Liver (tissue), 8 donors: ENCODE measurements at regions not wholly inside any gene's neighbourhood (a gene's known extent, or its start where the extent isn't known, plus 50 kb on each side); places are given as distances from the start of the nearest gene placed in this dataset.

Experiments
- DNase-seq: peaks from one replicate; pipeline ENCODE4 v3.0.0-alpha.2; 2017; ENCODE audit warnings: low spot score
- H3K27ac ChIP-seq, 2 donors: one replicate each; pipeline ENCODE4 v1.7.0; 2013; ENCODE audit warnings: inconsistent platforms in 2 of 2, low read length in 2 of 2, control low read depth in 1 of 2, low read depth in 1 of 2, mild to moderate bottlenecking in 1 of 2
- H3K27me3 ChIP-seq, 4 donors: one replicate each; pipeline versions ENCODE4 v1.6.1 to v1.7.0; 2013; ENCODE audit warnings: low read length in 3 of 4, inconsistent platforms in 1 of 4, mild to moderate bottlenecking in 1 of 4, moderate library complexity in 1 of 4; ENCODE audit not compliant: control insufficient read depth in 4 of 4, insufficient read depth in 4 of 4
- H3K36me3 ChIP-seq, 4 donors: one replicate each; pipeline versions ENCODE4 v1.6.1 to v1.7.0; 2013; ENCODE audit warnings: low read length in 3 of 4, mild to moderate bottlenecking in 3 of 4, low read depth in 1 of 4, moderate library complexity in 1 of 4; ENCODE audit not compliant: control insufficient read depth in 4 of 4, insufficient read depth in 3 of 4
- H3K4me1 ChIP-seq, 4 donors: one replicate each; pipeline versions ENCODE4 v1.6.1 to v1.7.0; 2013; ENCODE audit warnings: low read length in 3 of 4, mild to moderate bottlenecking in 3 of 4, moderate library complexity in 1 of 4; ENCODE audit not compliant: control insufficient read depth in 4 of 4, insufficient read depth in 4 of 4
- H3K4me3 ChIP-seq, 3 donors: one replicate each; pipeline versions ENCODE4 v1.6.1 to v1.7.0; 2013; ENCODE audit warnings: low read length in 3 of 3, control low read depth in 1 of 3, low read depth in 1 of 3, mild to moderate bottlenecking in 1 of 3
- H3K9ac ChIP-seq, 2 donors: one replicate each; pipeline ENCODE4 v1.7.0; 2013; ENCODE audit warnings: low read length in 2 of 2, mild to moderate bottlenecking in 2 of 2, moderate library complexity in 2 of 2, control low read depth in 1 of 2, low read depth in 1 of 2
- H3K9me3 ChIP-seq, 4 donors: one replicate each; pipeline versions ENCODE4 v1.6.1 to v1.7.0; 2013; ENCODE audit warnings: low read length in 3 of 4; ENCODE audit not compliant: control insufficient read depth in 4 of 4
- ATF3 ChIP-seq: IDR thresholded peaks from 2 replicates; pipeline ENCODE4 v1.6.1; 2016; ENCODE audit warnings: antibody characterized with exemption
- CTCF ChIP-seq: fragments of 150-350 bp; IDR thresholded peaks from 2 replicates; pipeline ENCODE4 v1.5.1; 2017; ENCODE audit warnings: improper control_type of control experiment, low read depth, low read length; ENCODE audit not compliant: missing input control
- EGR1 ChIP-seq, 2 donors: IDR thresholded peaks; 2 replicates each; pipeline ENCODE4 v1.6.1; 2016 to 2018; ENCODE audit warnings: antibody characterized with exemption in 2 of 2, low read depth in 2 of 2
- FOXA1 ChIP-seq: IDR thresholded peaks from 2 replicates; pipeline ENCODE4 v1.6.1; 2016; ENCODE audit warnings: antibody characterized with exemption
- FOXA2 ChIP-seq: IDR thresholded peaks from 2 replicates; pipeline ENCODE4 v1.6.1; 2016; ENCODE audit warnings: antibody characterized with exemption
- GABPA ChIP-seq, 2 donors: IDR thresholded peaks in 1 of 2; conservative IDR thresholded peaks in 1 of 2; 2 replicates each; pipeline ENCODE4 v1.6.1; 2016; ENCODE audit warnings: antibody characterized with exemption in 2 of 2, mild to moderate bottlenecking in 1 of 2, moderate library complexity in 1 of 2
- HNF4G ChIP-seq: IDR thresholded peaks from 2 replicates; pipeline ENCODE4 v1.6.1; 2016; ENCODE audit warnings: antibody characterized with exemption
- JUND ChIP-seq, 2 donors: IDR thresholded peaks; 2 replicates each; pipeline ENCODE4 v1.6.1; 2016; ENCODE audit warnings: antibody characterized with exemption in 2 of 2
- MAX ChIP-seq: IDR thresholded peaks from 2 replicates; pipeline ENCODE4 v1.6.1; 2016; ENCODE audit warnings: antibody characterized with exemption
- NR2F2 ChIP-seq: IDR thresholded peaks from 2 replicates; pipeline ENCODE4 v1.6.1; 2016; ENCODE audit warnings: antibody characterized with exemption
- RAD21 ChIP-seq, 2 donors: IDR thresholded peaks; 2 replicates each; pipeline ENCODE4 v1.6.1; 2016; ENCODE audit warnings: antibody characterized with exemption in 2 of 2, mild to moderate bottlenecking in 2 of 2
- RXRA ChIP-seq, 2 donors: IDR thresholded peaks; 2 replicates each; pipeline ENCODE4 v1.6.1; 2017 to 2018; ENCODE audit warnings: antibody characterized with exemption in 2 of 2, mild to moderate bottlenecking in 1 of 2
- SP1 ChIP-seq: IDR thresholded peaks from 2 replicates; pipeline ENCODE4 v1.6.1; 2018; ENCODE audit warnings: antibody characterized with exemption, mild to moderate bottlenecking
- TAF1 ChIP-seq: conservative IDR thresholded peaks from 2 replicates; pipeline ENCODE4 v1.6.1; 2016; ENCODE audit warnings: antibody characterized with exemption, mild to moderate bottlenecking
- YY1 ChIP-seq: IDR thresholded peaks from 2 replicates; pipeline ENCODE4 v1.6.1; 2016; ENCODE audit warnings: antibody characterized with exemption, mild to moderate bottlenecking
- ZBTB33 ChIP-seq: IDR thresholded peaks from 2 replicates; pipeline ENCODE4 v1.6.1; 2016; ENCODE audit warnings: antibody characterized with exemption
- WGBS: extraction: QIAGEN DNeasy Blood & Tissue Kit; methylation state at CpG from one replicate; pipeline ENCODE4 v1.1.7; 2013; 5-methylcytosine and 5-hydroxymethylcytosine counted together
- donor health status: healthy.
- donor health status: healthy.
- donor health status: healthy.
- donor health status: healthy.
- donor health status: healthy.

- TF ChIP-seq EGR1 (IDR thresholded peaks at IDR 0.05; ENCODE audit: low read depth in 2 of 2), result no peak
- TF ChIP-seq ATF3, result no peak
These were observed 196.2 kb downstream of the DIRAS2 start (continued) for GRCh38 chr9:90446200-90446948.

- TF ChIP-seq FOXA1, result no peak
- no peak for TF ChIP-seq ATF3
- TF ChIP-seq EGR1 (IDR thresholded peaks at IDR 0.05; ENCODE audit: low read depth in 2 of 2), result no peak
- no peak for TF ChIP-seq SP1
- TF ChIP-seq RXRA (IDR thresholded peaks at IDR 0.05), result no peak
- no peak for TF ChIP-seq MAX
- no peak for TF ChIP-seq HNF4G
- TF ChIP-seq ZBTB33, result no peak
- TF ChIP-seq NR2F2, result no peak
- no peak for TF ChIP-seq FOXA2
- no peak for TF ChIP-seq GABPA (IDR thresholded peaks at IDR 0.05 in 1 of 2, conservative IDR thresholded peaks at IDR 0.05 in 1 of 2)
- no peak for TF ChIP-seq YY1
- TF ChIP-seq JUND (IDR thresholded peaks at IDR 0.05), result no peak
- no peak for TF ChIP-seq TAF1
These were observed 194.9 kb downstream of the DIRAS2 start for GRCh38 chr9:90447773-90448172.

GRCh38 chr9:90449213-90449925 is 193.3 kb downstream of the DIRAS2 start:
- DNase-seq, result no peak
- Histone ChIP-seq H3K36me3 (no peaks in the 10 kb centered on the region), H3K27ac (no peak overlapping the region), H3K9me3 (peaks cover 0 to 6% (median 0%) of the 10 kb centered on the region in 4 donors), H3K4me3 (no peak overlapping the region), H3K9ac (no peak overlapping the region), H3K27me3 (peaks cover 0 to 7% (median 0%) of the 10 kb centered on the region in 4 donors), H3K4me1 (no peaks in the 10 kb centered on the region)
- TF ChIP-seq MAX (no peak), YY1 (no peak), EGR1 (IDR thresholded peaks at IDR 0.05; ENCODE audit: low read depth in 2 of 2) (no peak), RAD21 (IDR thresholded peaks at IDR 0.05) (no peak), TAF1 (no peak), ATF3 (no peak), CTCF (no peak), FOXA1 (no peak)
- WGBS, result 87% methylated on average over 4 of the region's 4 CpGs

More at GRCh38 chr9:90447773-90448172, 194.9 kb downstream of the DIRAS2 start:
- no peaks in the 10 kb centered on the region for H3K36me3 ChIP-seq
- no peak overlapping the region for H3K9ac ChIP-seq
- H3K27ac ChIP-seq, result no peak overlapping the region
- DNase-seq, result no peak
- H3K27me3 ChIP-seq, result peaks cover 0 to 7% (median 0%) of the 10 kb centered on the region in 4 donors
- no peaks in the 10 kb centered on the region for H3K4me1 ChIP-seq
- H3K9me3 ChIP-seq, result no peaks in the 10 kb centered on the region
- no peak overlapping the region for H3K4me3 ChIP-seq
- WGBS, result 85% methylated on average over 4 of the region's 4 CpGs
